Fibroblast of mammary gland (primary cell): ENCODE measurements at regions not wholly inside any gene's neighbourhood (a gene's known extent, or its start where the extent isn't known, plus 50 kb on each side); places are given as distances from the start of the nearest gene placed in this dataset.
"Not testable (repeated sequence)": the region's sequence is repeated elsewhere in the genome, so short reads cannot be mapped to it uniquely, and the experiment has no call there.

Experiments
- DNase-seq: peaks from one replicate; pipeline ENCODE4 v3.0.0-alpha.2; 2010; ENCODE audit warnings: low read depth
- H3K4me3 ChIP-seq: 2 replicates; pipeline ENCODE4 v1.5.1; 2011; ENCODE audit warnings: low read depth, mild to moderate bottlenecking, low read length, moderate library complexity; ENCODE audit not compliant: control insufficient read depth
- TF ChIP-seq, protein P1 (sequence below): conservative IDR thresholded peaks from 2 replicates; pipeline ENCODE4 v1.5.1; 2011; ENCODE audit warnings: low read depth, low read length, inconsistent platforms; ENCODE audit not compliant: control insufficient read depth, insufficient read depth

GRCh38 chr12:46538976-46539375 is 166.4 kb upstream of the SLC38A2 start:
- no peak for DNase-seq
- TF ChIP-seq, protein P1, sequence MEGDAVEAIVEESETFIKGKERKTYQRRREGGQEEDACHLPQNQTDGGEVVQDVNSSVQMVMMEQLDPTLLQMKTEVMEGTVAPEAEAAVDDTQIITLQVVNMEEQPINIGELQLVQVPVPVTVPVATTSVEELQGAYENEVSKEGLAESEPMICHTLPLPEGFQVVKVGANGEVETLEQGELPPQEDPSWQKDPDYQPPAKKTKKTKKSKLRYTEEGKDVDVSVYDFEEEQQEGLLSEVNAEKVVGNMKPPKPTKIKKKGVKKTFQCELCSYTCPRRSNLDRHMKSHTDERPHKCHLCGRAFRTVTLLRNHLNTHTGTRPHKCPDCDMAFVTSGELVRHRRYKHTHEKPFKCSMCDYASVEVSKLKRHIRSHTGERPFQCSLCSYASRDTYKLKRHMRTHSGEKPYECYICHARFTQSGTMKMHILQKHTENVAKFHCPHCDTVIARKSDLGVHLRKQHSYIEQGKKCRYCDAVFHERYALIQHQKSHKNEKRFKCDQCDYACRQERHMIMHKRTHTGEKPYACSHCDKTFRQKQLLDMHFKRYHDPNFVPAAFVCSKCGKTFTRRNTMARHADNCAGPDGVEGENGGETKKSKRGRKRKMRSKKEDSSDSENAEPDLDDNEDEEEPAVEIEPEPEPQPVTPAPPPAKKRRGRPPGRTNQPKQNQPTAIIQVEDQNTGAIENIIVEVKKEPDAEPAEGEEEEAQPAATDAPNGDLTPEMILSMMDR: no peak
- H3K4me3 ChIP-seq: no peak overlapping the region

- DNase-seq: no peak
- TF ChIP-seq, protein P1: no peak
- no peak overlapping the region for H3K4me3 ChIP-seq
Observed at GRCh38 chr12:46537387-46537955, 164.9 kb upstream of the SLC38A2 start.

GRCh38 chr12:46536316-46536715 is 163.7 kb upstream of the SLC38A2 start:
- DNase-seq: peak; percentile 26
- not testable (repeated sequence) for H3K4me3 ChIP-seq

DNA sequence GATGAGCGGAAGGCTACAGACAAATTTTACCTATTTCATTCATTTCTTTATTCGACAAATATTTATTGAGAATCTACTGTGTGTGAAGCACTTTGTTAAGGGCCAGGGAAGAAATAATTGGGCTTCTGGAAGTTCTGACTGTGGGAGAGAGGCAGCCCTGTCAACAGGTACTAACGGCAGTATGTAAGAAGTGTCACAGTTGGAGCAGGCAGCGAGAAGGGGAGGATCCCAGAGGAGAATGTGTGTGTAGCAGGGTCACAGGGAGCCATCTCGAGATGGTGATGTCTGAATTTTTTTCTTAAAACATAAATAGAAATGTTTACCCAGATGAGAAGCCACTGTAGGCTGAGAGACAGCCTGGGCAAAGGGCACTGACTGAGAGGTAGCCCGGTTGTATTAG is 163.3 kb upstream of the SLC38A2 start:
- TF ChIP-seq, protein P1: no peak
- DNase-seq: no peak
- H3K4me3 ChIP-seq: no peak overlapping the region

- H3K4me3 ChIP-seq: no peak overlapping the region
- DNase-seq: no peak
- TF ChIP-seq, protein P1: no peak
Observed at GRCh38 chr12:46535376-46535775, 162.8 kb upstream of the SLC38A2 start.

DNA sequence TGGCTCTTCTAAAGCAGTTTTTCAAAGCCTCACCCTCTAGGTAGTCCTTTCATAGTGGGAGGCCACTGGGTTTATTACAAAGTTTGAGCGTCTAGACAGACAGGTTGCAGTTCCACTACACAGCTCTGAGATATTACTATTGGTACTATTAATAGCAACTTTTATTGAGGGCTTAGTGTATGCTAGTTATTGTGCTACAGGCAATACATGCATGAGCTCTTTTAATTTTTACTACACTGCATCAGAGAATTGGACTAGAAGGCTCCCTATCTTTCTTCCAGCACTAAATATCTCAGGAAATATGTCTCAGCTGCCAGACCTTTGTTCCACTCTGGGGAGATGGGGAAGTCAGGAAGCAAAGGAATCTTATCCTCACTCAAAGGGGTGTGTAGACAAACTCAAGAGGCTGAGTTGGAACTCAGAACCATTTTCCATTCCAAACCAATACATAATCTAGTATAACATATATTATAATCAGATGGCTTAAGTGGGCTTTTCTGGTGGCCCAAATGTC is 161.8 kb upstream of the SLC38A2 start:
- no peak for DNase-seq
- TF ChIP-seq, protein P1: no peak
- no peak overlapping the region for H3K4me3 ChIP-seq

GRCh38 chr12:46533723-46534122 is 161.2 kb upstream of the SLC38A2 start:
- TF ChIP-seq, protein P1: no peak
- H3K4me3 ChIP-seq: no peak overlapping the region
- DNase-seq: no peak
